PFSK-1 (cell line): ENCODE measurements at regions not wholly inside any gene's neighbourhood (a gene's known extent, or its start where the extent isn't known, plus 50 kb on each side); places are given as distances from the start of the nearest gene placed in this dataset.

Source experiments
- POLR2AphosphoS5 ChIP-seq: IDR thresholded peaks from 2 replicates; pipeline ENCODE4 v1.6.1; 2012; ENCODE audit warnings: low read depth, mild to moderate bottlenecking, control low read depth, low read length, moderate library complexity
- SIN3A ChIP-seq: IDR thresholded peaks from 2 replicates; pipeline ENCODE4 v1.6.1; 2012; ENCODE audit warnings: mild to moderate bottlenecking, low read length, moderate library complexity, borderline replicate concordance; ENCODE audit not compliant: insufficient read depth
- TAF1 ChIP-seq: IDR thresholded peaks from 2 replicates; pipeline ENCODE4 v1.6.1; 2012; ENCODE audit warnings: low read length, control low read depth, borderline replicate concordance; ENCODE audit not compliant: insufficient read depth

DNA sequence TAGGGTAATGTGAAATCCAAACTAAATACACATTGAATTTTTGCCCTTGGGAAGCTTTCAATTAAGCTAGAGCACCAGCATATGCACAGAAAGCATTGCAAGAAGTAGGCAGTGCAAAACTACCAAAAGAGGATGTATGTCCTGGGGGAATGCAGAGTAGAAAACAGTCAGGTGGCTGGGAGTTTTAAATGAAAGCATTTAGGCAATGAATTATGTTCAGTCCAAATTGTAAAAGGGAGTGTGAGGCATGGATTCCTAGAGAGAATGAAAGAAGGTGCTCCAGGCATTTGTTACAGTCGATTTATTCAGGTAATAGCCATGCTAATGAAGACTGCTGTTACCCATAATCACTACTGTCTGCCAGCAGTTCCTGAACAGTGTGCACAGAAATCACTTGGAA, 604.1 kb upstream of the POU3F2 start:
- TF ChIP-seq POLR2AphosphoS5 (no peak), TAF1 (no peak), SIN3A (no peak)
